Keratinocyte (primary cell): ENCODE measurements at regions not wholly inside any gene's neighbourhood (a gene's known extent, or its start where the extent isn't known, plus 50 kb on each side); places are given as distances from the start of the nearest gene placed in this dataset.

Experiments
- CTCF ChIP-seq, 3 experiments: IDR thresholded peaks in 1 of 3; conservative IDR thresholded peaks in 1 of 3; optimal IDR thresholded peaks in 1 of 3; 2 replicates in 2 of 3; 3 replicates in 1 of 3; pipeline versions ENCODE3 to v1.5.1; 2011; ENCODE audit warnings: low read length in 3 of 3, mild to moderate bottlenecking in 3 of 3, moderate library complexity in 2 of 3, control low read depth in 1 of 3, inconsistent platforms in 1 of 3; ENCODE audit not compliant: insufficient read depth in 2 of 3; ENCODE audit errors: extremely low read depth in 1 of 3
- EZH2 ChIP-seq: IDR thresholded peaks from one replicate; pipeline ENCODE4 v1.6.1; 2012; ENCODE audit warnings: inconsistent platforms, mild to moderate bottlenecking, low read length, moderate library complexity

- TF ChIP-seq CTCF (optimal IDR thresholded peaks at IDR 0.05 in 1 of 3, IDR thresholded peaks at IDR 0.05 in 1 of 3, conservative IDR thresholded peaks at IDR 0.05 in 1 of 3; ENCODE audit: extremely low read depth in 1 of 3, insufficient read depth in 2 of 3, low read length in 3 of 3) (no peak), EZH2 (no peak)
Measured at GRCh38 chr5:87924436-87924835, 344.2 kb downstream of the TMEM161B start.
